ENCODE measurements at regions not wholly inside any gene's neighbourhood (a gene's known extent, or its start where the extent isn't known, plus 50 kb on each side); places are given as distances from the start of the nearest gene placed in this dataset.

- Histone ChIP-seq H3K36me3 (ENCODE audit: low read depth, low read length) (no peaks in the 10 kb centered on the region), H3K9me2 (replicated peaks; ENCODE audit: low read length) (no peaks in the 10 kb centered on the region), H3K4me1 (ENCODE audit: insufficient read depth, low read length) (no peaks in the 10 kb centered on the region), H3K4me3 (ENCODE audit: low read length) (no peak overlapping the region), H3K27me3 (ENCODE audit: low read length) (0 out of 2 replicates have a peak, but pooled peaks cover 8% of the 10 kb centered on the region), H3K27ac (ENCODE audit: low read length) (no peak overlapping the region), H3K9me3 (ENCODE audit: low read length) (no peaks in the 10 kb centered on the region), H3K4me2 (ENCODE audit: low read length) (no peak overlapping the region), H4K20me1 (ENCODE audit: low read length) (no peaks in the 10 kb centered on the region), H2AFZ (ENCODE audit: low read length) (no peak overlapping the region), H3K79me2 (ENCODE audit: low read length) (no peaks in the 10 kb centered on the region), H3F3A (ENCODE audit: low read length, unreplicated experiment) (no peaks in the 10 kb centered on the region), H3K9ac (ENCODE audit: low read length) (no peak overlapping the region)
- no peak for DNase-seq
- no peak for TF ChIP-seq EZH2phosphoT487 (IDR thresholded peaks at IDR 0.05; ENCODE audit: borderline replicate concordance, low read length)
- no peak for TF ChIP-seq EZH2 (IDR thresholded peaks at IDR 0.05; ENCODE audit: low read length, unreplicated experiment)
- TF ChIP-seq CTCF (conservative IDR thresholded peaks at IDR 0.05; ENCODE audit: low read depth, low read length) = no peak
- ChIA-PET CTCF (no interaction called here), POLR2A (ENCODE audit: unreplicated experiment) (no interaction called here)
- no TSS peak for BruUV-seq (replicated peaks)
- no peak for ATAC-seq
- intact Hi-C loops (cut with micrococcal nuclease) = no loop called here
These were observed 234.9 kb upstream of the PPP1R3A start for GRCh38 chr7:114153700-114154099.

GRCh38 chr7:114152314-114152938 is 233.6 kb upstream of the PPP1R3A start:
- H3K79me2 ChIP-seq (ENCODE audit: low read length) = no peaks in the 10 kb centered on the region
- H3K4me2 ChIP-seq (ENCODE audit: low read length) = no peak overlapping the region
- H2AFZ ChIP-seq (ENCODE audit: low read length) = no peak overlapping the region
- H4K20me1 ChIP-seq (ENCODE audit: low read length) = no peaks in the 10 kb centered on the region
- DNase-seq = no peak
- no peaks in the 10 kb centered on the region for H3K9me3 ChIP-seq (ENCODE audit: low read length)
- H3F3A ChIP-seq (ENCODE audit: low read length, unreplicated experiment) = no peaks in the 10 kb centered on the region
- TF ChIP-seq CTCF (conservative IDR thresholded peaks at IDR 0.05; ENCODE audit: low read depth, low read length) (no peak), EZH2 (IDR thresholded peaks at IDR 0.05; ENCODE audit: low read length, unreplicated experiment) (no peak), EZH2phosphoT487 (IDR thresholded peaks at IDR 0.05; ENCODE audit: borderline replicate concordance, low read length) (no peak)
- no peaks in the 10 kb centered on the region for H3K9me2 ChIP-seq (replicated peaks; ENCODE audit: low read length)
- H3K9ac ChIP-seq (ENCODE audit: low read length) = no peak overlapping the region
- no peaks in the 10 kb centered on the region for H3K4me1 ChIP-seq (ENCODE audit: insufficient read depth, low read length)
- no peak overlapping the region for H3K27ac ChIP-seq (ENCODE audit: low read length)
- ChIA-PET POLR2A (ENCODE audit: unreplicated experiment) (no interaction called here), CTCF (no interaction called here)
- H3K36me3 ChIP-seq (ENCODE audit: low read depth, low read length) = no peaks in the 10 kb centered on the region
- no peak overlapping the region for H3K4me3 ChIP-seq (ENCODE audit: low read length)
- 0 out of 2 replicates have a peak, but pooled peaks cover 8% of the 10 kb centered on the region for H3K27me3 ChIP-seq (ENCODE audit: low read length)
- BruUV-seq (replicated peaks) = no TSS peak
- no peak for ATAC-seq
- intact Hi-C loops (cut with micrococcal nuclease) = no loop called here

GRCh38 chr7:114151777-114152176 is 233.0 kb upstream of the PPP1R3A start:
- BruUV-seq (replicated peaks) = no TSS peak
- intact Hi-C loops (cut with micrococcal nuclease) = no loop called here
- POLR2A ChIA-PET (ENCODE audit: unreplicated experiment) = no interaction called here

More at GRCh38 chr7:114151777-114152176, 233.0 kb upstream of the PPP1R3A start:
- Histone ChIP-seq H3K4me2 (ENCODE audit: low read length) (no peak overlapping the region), H3K27me3 (ENCODE audit: low read length) (0 out of 2 replicates have a peak, but pooled peaks cover 8% of the 10 kb centered on the region), H3K9me2 (replicated peaks; ENCODE audit: low read length) (no peaks in the 10 kb centered on the region), H3K9ac (ENCODE audit: low read length) (no peak overlapping the region), H3K79me2 (ENCODE audit: low read length) (no peaks in the 10 kb centered on the region), H3K4me3 (ENCODE audit: low read length) (no peak overlapping the region), H4K20me1 (ENCODE audit: low read length) (no peaks in the 10 kb centered on the region), H3K36me3 (ENCODE audit: low read depth, low read length) (no peaks in the 10 kb centered on the region), H3F3A (ENCODE audit: low read length, unreplicated experiment) (no peaks in the 10 kb centered on the region), H3K9me3 (ENCODE audit: low read length) (no peaks in the 10 kb centered on the region), H3K27ac (ENCODE audit: low read length) (no peak overlapping the region), H2AFZ (ENCODE audit: low read length) (no peak overlapping the region), H3K4me1 (ENCODE audit: insufficient read depth, low read length) (no peaks in the 10 kb centered on the region)
- CTCF ChIA-PET = no interaction called here
- DNase-seq = no peak
- TF ChIP-seq CTCF (conservative IDR thresholded peaks at IDR 0.05; ENCODE audit: low read depth, low read length) (no peak), EZH2phosphoT487 (IDR thresholded peaks at IDR 0.05; ENCODE audit: borderline replicate concordance, low read length) (no peak), EZH2 (IDR thresholded peaks at IDR 0.05; ENCODE audit: low read length, unreplicated experiment) (no peak)
- no peak for ATAC-seq
